ENCODE measurements at regions not wholly inside any gene's neighbourhood (a gene's known extent, or its start where the extent isn't known, plus 50 kb on each side); places are given as distances from the start of the nearest gene placed in this dataset.
"Not testable (repeated sequence)": the region's sequence is repeated elsewhere in the genome, so short reads cannot be mapped to it uniquely, and the experiment has no call there.

- no peak for TF ChIP-seq CTCF (IDR thresholded peaks at IDR 0.05; ENCODE audit: insufficient read depth, low read depth, low read length, missing control alignments)
- H3K4me3 ChIP-seq (ENCODE audit: low read length), result no peak overlapping the region
- DNase-seq (ENCODE audit: low read depth), result no peak
Measured at GRCh38 chr1:101448018-101448417, 211.2 kb downstream of the S1PR1 start.

- DNase-seq (ENCODE audit: low read depth); H3K4me3 ChIP-seq (ENCODE audit: low read length): not testable (repeated sequence)
Measured at GRCh38 chr1:101450691-101451090, 213.9 kb downstream of the S1PR1 start.

GRCh38 chr1:101451888-101452287 lies 215.1 kb downstream of the S1PR1 start:
- no peak overlapping the region for H3K4me3 ChIP-seq (ENCODE audit: low read length)
- DNase-seq (ENCODE audit: low read depth), result no peak
- no peak for TF ChIP-seq CTCF (IDR thresholded peaks at IDR 0.05; ENCODE audit: insufficient read depth, low read depth, low read length, missing control alignments)

- TF ChIP-seq CTCF (IDR thresholded peaks at IDR 0.05; ENCODE audit: insufficient read depth, low read depth, low read length, missing control alignments), result no peak
- DNase-seq (ENCODE audit: low read depth), result no peak
- H3K4me3 ChIP-seq (ENCODE audit: low read length), result no peak overlapping the region
Measured at GRCh38 chr1:101452825-101453224, 216.0 kb downstream of the S1PR1 start.

- H3K4me3 ChIP-seq (ENCODE audit: low read length), result no peak overlapping the region
- no peak for DNase-seq (ENCODE audit: low read depth)
- no peak for TF ChIP-seq CTCF (IDR thresholded peaks at IDR 0.05; ENCODE audit: insufficient read depth, low read depth, low read length, missing control alignments)
Measured at GRCh38 chr1:101453844-101454243, 217.0 kb downstream of the S1PR1 start.

GRCh38 chr1:101455166-101455565 lies 218.3 kb downstream of the S1PR1 start:
- no peak for DNase-seq (ENCODE audit: low read depth)
- no peak for TF ChIP-seq CTCF (IDR thresholded peaks at IDR 0.05; ENCODE audit: insufficient read depth, low read depth, low read length, missing control alignments)
- H3K4me3 ChIP-seq (ENCODE audit: low read length), result no peak overlapping the region

- TF ChIP-seq CTCF (IDR thresholded peaks at IDR 0.05; ENCODE audit: insufficient read depth, low read depth, low read length, missing control alignments), result no peak
- no peak overlapping the region for H3K4me3 ChIP-seq (ENCODE audit: low read length)
- DNase-seq (ENCODE audit: low read depth), result no peak
Measured at GRCh38 chr1:101460739-101461138, 223.9 kb downstream of the S1PR1 start.

GRCh38 chr1:101463195-101463594 lies 226.4 kb downstream of the S1PR1 start:
- TF ChIP-seq CTCF (IDR thresholded peaks at IDR 0.05; ENCODE audit: insufficient read depth, low read depth, low read length, missing control alignments), result no peak
- H3K4me3 ChIP-seq (ENCODE audit: low read length), result no peak overlapping the region
- DNase-seq (ENCODE audit: low read depth), result no peak
